HT-29 (cell line): ENCODE measurements at regions not wholly inside any gene's neighbourhood (a gene's known extent, or its start where the extent isn't known, plus 50 kb on each side); places are given as distances from the start of the nearest gene placed in this dataset.
A peak's percentile ranks its signal among the peaks of the same experiment; 100 is the strongest.
"Not testable (repeated sequence)": the region's sequence is repeated elsewhere in the genome, so short reads cannot be mapped to it uniquely, and the experiment has no call there.

Experiments used
- DNase-seq: peaks from one replicate; pipeline ENCODE4 v3.0.0-alpha.2; 2015; ENCODE audit warnings: low spot score

- DNase-seq: no peak
Observed at GRCh38 chr6:40152196-40152595, 217.9 kb upstream of the MOCS1 start.

GRCh38 chr6:40148882-40149573 is 214.8 kb upstream of the MOCS1 start:
- no peak for DNase-seq

GRCh38 chr6:40146902-40147301 is 212.6 kb upstream of the MOCS1 start:
- no peak for DNase-seq

GRCh38 chr6:40139447-40139846 is 205.2 kb upstream of the MOCS1 start:
- no peak for DNase-seq

GRCh38 chr6:40138273-40138720 is 204.0 kb upstream of the MOCS1 start:
- peak; percentile 72 for DNase-seq

- no peak for DNase-seq
Observed at GRCh38 chr6:40135491-40136072, 201.3 kb upstream of the MOCS1 start.

- DNase-seq: not testable (repeated sequence)
Observed at GRCh38 chr6:40133981-40134380, 199.7 kb upstream of the MOCS1 start.

GRCh38 chr6:40131675-40132074 is 197.4 kb upstream of the MOCS1 start:
- DNase-seq: no peak

GRCh38 chr6:40128127-40128526 is 193.9 kb upstream of the MOCS1 start:
- no peak for DNase-seq

GRCh38 chr6:40125680-40126394 is 191.6 kb upstream of the MOCS1 start:
- no peak for DNase-seq

- no peak for DNase-seq
Observed at GRCh38 chr6:40124924-40125323, 190.7 kb upstream of the MOCS1 start.

- no peak for DNase-seq
Observed at GRCh38 chr6:40116832-40117231, 182.6 kb upstream of the MOCS1 start.

GRCh38 chr6:40112350-40112749 is 178.1 kb upstream of the MOCS1 start:
- peak; percentile 8 for DNase-seq

- DNase-seq: no peak
Observed at GRCh38 chr6:40108736-40109135, 174.5 kb upstream of the MOCS1 start.

- no peak for DNase-seq
Observed at GRCh38 chr6:40106840-40107239, 172.6 kb upstream of the MOCS1 start.

- DNase-seq: no peak
Observed at GRCh38 chr6:40098774-40099173, 164.5 kb upstream of the MOCS1 start.

- DNase-seq: no peak
Observed at GRCh38 chr6:40097590-40097989, 163.3 kb upstream of the MOCS1 start.

GRCh38 chr6:40083141-40083920 is 149.1 kb upstream of the MOCS1 start:
- no peak for DNase-seq

- no peak for DNase-seq
Observed at GRCh38 chr6:40082278-40083043, 148.2 kb upstream of the MOCS1 start.

- no peak for DNase-seq
Observed at GRCh38 chr6:40077736-40078135, 143.5 kb upstream of the MOCS1 start.

GRCh38 chr6:40077315-40077714 is 143.1 kb upstream of the MOCS1 start:
- no peak for DNase-seq
